LNCaP clone FGC (cell line): ENCODE measurements at regions not wholly inside any gene's neighbourhood (a gene's known extent, or its start where the extent isn't known, plus 50 kb on each side); places are given as distances from the start of the nearest gene placed in this dataset.
"Not testable (repeated sequence)": the region's sequence is repeated elsewhere in the genome, so short reads cannot be mapped to it uniquely, and the experiment has no call there.

Source experiments
- DNase-seq: peaks from one replicate; pipeline ENCODE4 v3.0.0-alpha.2; 2011; ENCODE audit warnings: low read depth
- H3K4me3 ChIP-seq: 2 replicates; pipeline ENCODE4 v1.5.1; 2011; ENCODE audit warnings: mild to moderate bottlenecking, low read depth, low read length, control low read depth
- CTCF ChIP-seq: IDR thresholded peaks from 2 replicates; pipeline ENCODE4 v1.5.1; 2012; ENCODE audit warnings: mild to moderate bottlenecking; ENCODE audit not compliant: control insufficient read depth, insufficient read depth; ENCODE audit errors: extremely low read depth

GRCh38 chr3:33977227-33977626 is 178.8 kb downstream of the PDCD6IP start:
- DNase-seq: no peak
- TF ChIP-seq CTCF: no peak
- H3K4me3 ChIP-seq: no peak overlapping the region

GRCh38 chr3:33980252-33980651 is 181.8 kb downstream of the PDCD6IP start:
- peak; percentile 76 for DNase-seq
- peak; percentile 98 for TF ChIP-seq CTCF
- no peak overlapping the region for H3K4me3 ChIP-seq

GRCh38 chr3:33982269-33982798 is 183.9 kb downstream of the PDCD6IP start:
- no peak overlapping the region for H3K4me3 ChIP-seq
- DNase-seq: no peak
- no peak for TF ChIP-seq CTCF

GRCh38 chr3:33982949-33983348 is 184.5 kb downstream of the PDCD6IP start:
- DNase-seq, H3K4me3 ChIP-seq: not testable (repeated sequence)

- no peak for DNase-seq
- no peak overlapping the region for H3K4me3 ChIP-seq
- no peak for TF ChIP-seq CTCF
Observed at GRCh38 chr3:33989229-33989628, 190.8 kb downstream of the PDCD6IP start.

- no peak for DNase-seq
- H3K4me3 ChIP-seq: no peak overlapping the region
- TF ChIP-seq CTCF: no peak
Observed at GRCh38 chr3:33991673-33992072, 193.2 kb downstream of the PDCD6IP start.

GRCh38 chr3:33993631-33994030 is 195.2 kb downstream of the PDCD6IP start:
- H3K4me3 ChIP-seq: no peak overlapping the region
- DNase-seq: no peak
- no peak for TF ChIP-seq CTCF
